ENCODE measurements at regions not wholly inside any gene's neighbourhood (a gene's known extent, or its start where the extent isn't known, plus 50 kb on each side); places are given as distances from the start of the nearest gene placed in this dataset.

- peak; percentile 69 for DNase-seq
These were observed 279.4 kb upstream of the ELAC2 start for GRCh38 chr17:13297183-13297582.

GRCh38 chr17:13293421-13293820 lies 275.6 kb upstream of the ELAC2 start:
- no peak for DNase-seq

- no peak for DNase-seq
These were observed 274.5 kb upstream of the ELAC2 start for GRCh38 chr17:13292291-13292690.

- DNase-seq, result no peak
These were observed 270.4 kb upstream of the ELAC2 start for GRCh38 chr17:13288248-13288647.

GRCh38 chr17:13287226-13287625 lies 269.4 kb upstream of the ELAC2 start:
- no peak for DNase-seq

GRCh38 chr17:13283606-13284005 lies 265.8 kb upstream of the ELAC2 start:
- no peak for DNase-seq

GRCh38 chr17:13281626-13282025 lies 263.8 kb upstream of the ELAC2 start:
- DNase-seq, result no peak

- DNase-seq, result no peak
These were observed 256.0 kb upstream of the ELAC2 start for GRCh38 chr17:13273806-13274205.

- no peak for DNase-seq
These were observed 254.5 kb upstream of the ELAC2 start for GRCh38 chr17:13272296-13272695.

GRCh38 chr17:13268791-13269595 lies 251.2 kb upstream of the ELAC2 start:
- DNase-seq, result no peak

- no peak for DNase-seq
These were observed 248.8 kb upstream of the ELAC2 start for GRCh38 chr17:13266606-13267005.

- no peak for DNase-seq
These were observed 247.5 kb upstream of the ELAC2 start for GRCh38 chr17:13265311-13265710.

- DNase-seq, result no peak
These were observed 245.9 kb upstream of the ELAC2 start for GRCh38 chr17:13263746-13264145.

GRCh38 chr17:13256545-13256944 lies 238.7 kb upstream of the ELAC2 start:
- peak; percentile 20 for DNase-seq

- DNase-seq, result no peak
These were observed 236.0 kb upstream of the ELAC2 start for GRCh38 chr17:13253733-13254410.

- DNase-seq, result no peak
These were observed 226.7 kb upstream of the ELAC2 start for GRCh38 chr17:13244513-13244912.

GRCh38 chr17:13243585-13243984 lies 225.8 kb upstream of the ELAC2 start:
- DNase-seq, result no peak

GRCh38 chr17:13240851-13241250 lies 223.0 kb upstream of the ELAC2 start:
- no peak for DNase-seq

- DNase-seq, result no peak
These were observed 212.8 kb upstream of the ELAC2 start for GRCh38 chr17:13230350-13231264.

GRCh38 chr17:13228225-13228624 lies 210.4 kb upstream of the ELAC2 start:
- no peak for DNase-seq

- DNase-seq, result peak; percentile 86
These were observed 205.1 kb upstream of the ELAC2 start for GRCh38 chr17:13222975-13223374.

- peak; percentile 71 for DNase-seq
These were observed 195.0 kb upstream of the ELAC2 start for GRCh38 chr17:13212860-13213259.

GRCh38 chr17:13209081-13209480 lies 191.3 kb upstream of the ELAC2 start:
- DNase-seq, result no peak

All from NCI-H1092 treated with DMSO at 0.1 percent for 48 hours (cell line).